HG03095 (cell line): ENCODE measurements at regions not wholly inside any gene's neighbourhood (a gene's known extent, or its start where the extent isn't known, plus 50 kb on each side); places are given as distances from the start of the nearest gene placed in this dataset.
"Not testable (repeated sequence)": the region's sequence is repeated elsewhere in the genome, so short reads cannot be mapped to it uniquely, and the experiment has no call there.

Experiments
- ATAC-seq: cut with Tn5 transposase; IDR thresholded peaks from one replicate; pipeline ENCODE4 v1.9.1; 2021; ENCODE audit warnings: moderate library complexity; ENCODE audit not compliant: unreplicated experiment

- not testable (repeated sequence) for ATAC-seq
Measured at GRCh38 chr11:116667318-116667717, 105.5 kb downstream of the BUD13 start.

- not testable (repeated sequence) for ATAC-seq
Measured at GRCh38 chr11:116666673-116667249, 106.0 kb downstream of the BUD13 start.

DNA sequence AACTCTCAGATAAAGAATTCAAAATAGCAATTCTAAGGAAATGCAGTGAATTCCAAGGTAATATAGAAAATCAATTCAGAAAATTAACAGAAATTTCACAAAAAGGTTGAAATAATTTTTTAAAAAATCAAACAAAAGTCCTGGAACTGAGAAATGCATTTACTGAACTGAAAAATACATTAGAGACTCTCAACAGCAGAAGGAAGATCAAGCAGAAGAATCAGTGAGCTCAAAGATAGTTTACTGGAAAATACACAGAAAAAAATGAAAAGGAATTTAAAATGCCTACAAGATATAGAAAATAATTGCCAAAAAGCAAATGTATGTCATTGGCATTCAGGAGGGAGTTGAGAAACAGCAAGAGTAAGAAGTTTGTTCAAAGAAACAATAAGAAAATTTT lies 107.3 kb downstream of the BUD13 start:
- ATAC-seq, result no peak

DNA sequence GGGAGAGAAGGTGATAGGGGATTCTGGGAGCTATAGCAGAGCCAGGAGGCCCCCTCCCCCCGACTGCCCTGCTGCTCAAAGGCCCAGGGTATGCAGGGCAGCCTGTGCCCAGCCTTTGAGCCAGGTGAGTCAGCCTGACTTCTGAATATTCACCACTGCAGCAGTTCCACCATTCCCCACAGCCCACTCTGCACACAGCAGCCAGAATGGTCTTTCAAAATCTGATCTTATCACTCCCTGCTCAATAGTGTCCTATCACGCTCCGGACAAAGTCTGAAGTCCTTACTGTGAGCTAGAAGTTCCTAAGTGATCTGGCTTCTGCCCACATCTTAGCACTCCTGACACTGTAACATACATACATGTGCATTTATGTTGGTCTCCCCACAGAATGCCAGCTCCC lies 111.7 kb downstream of the BUD13 start:
- ATAC-seq, result no peak

DNA sequence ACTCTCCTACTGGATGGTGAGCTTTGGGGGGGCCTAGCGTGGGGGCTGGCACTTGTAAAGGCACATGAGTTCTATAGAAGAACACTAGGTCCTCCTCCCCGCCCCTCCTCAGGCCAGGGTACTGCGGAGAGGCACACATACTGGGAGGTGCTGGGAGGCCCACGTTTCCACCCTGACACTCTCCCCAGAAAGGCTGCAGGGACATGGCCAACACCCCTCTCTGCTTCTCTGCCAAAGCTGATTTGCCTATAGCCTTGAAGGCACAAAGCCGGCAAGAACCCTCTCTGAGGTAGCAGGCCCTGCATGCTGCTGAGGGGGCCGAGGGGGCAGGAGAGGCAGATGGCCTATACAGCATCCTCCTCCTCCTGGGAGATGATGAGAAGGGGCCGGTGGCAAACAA lies 112.8 kb downstream of the BUD13 start:
- no peak for ATAC-seq

DNA sequence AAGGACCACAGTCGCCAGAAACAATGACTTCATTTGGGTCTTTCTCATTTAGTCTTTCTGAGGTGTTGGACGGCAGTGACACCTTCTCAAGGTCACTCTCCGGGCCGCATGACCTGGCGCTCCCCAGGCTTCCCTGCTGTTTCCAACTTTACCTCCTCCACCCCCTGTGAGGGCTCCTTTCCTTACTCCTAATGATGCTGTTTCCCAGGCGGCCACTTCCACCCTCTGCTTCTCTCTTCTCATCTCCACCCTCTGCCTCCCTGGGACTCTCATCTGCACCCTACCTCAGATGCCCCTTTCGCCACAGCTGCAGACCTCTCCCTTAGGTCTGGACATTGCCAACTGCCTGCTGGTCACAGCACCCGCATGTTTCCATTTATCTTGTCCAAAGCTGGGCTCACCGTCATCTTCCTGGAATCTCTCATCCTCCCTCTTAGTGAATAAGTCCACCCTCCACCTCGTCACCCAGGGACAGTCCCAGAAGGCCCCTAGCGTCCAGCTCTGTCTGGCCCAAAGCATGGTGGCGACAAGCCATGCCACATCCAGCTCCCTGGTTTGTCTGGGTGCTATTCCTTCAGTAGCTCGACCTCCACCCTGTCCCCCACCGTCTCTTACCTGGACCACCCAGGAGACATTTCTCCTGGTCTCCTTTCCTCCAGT lies 113.8 kb downstream of the BUD13 start:
- no peak for ATAC-seq

DNA sequence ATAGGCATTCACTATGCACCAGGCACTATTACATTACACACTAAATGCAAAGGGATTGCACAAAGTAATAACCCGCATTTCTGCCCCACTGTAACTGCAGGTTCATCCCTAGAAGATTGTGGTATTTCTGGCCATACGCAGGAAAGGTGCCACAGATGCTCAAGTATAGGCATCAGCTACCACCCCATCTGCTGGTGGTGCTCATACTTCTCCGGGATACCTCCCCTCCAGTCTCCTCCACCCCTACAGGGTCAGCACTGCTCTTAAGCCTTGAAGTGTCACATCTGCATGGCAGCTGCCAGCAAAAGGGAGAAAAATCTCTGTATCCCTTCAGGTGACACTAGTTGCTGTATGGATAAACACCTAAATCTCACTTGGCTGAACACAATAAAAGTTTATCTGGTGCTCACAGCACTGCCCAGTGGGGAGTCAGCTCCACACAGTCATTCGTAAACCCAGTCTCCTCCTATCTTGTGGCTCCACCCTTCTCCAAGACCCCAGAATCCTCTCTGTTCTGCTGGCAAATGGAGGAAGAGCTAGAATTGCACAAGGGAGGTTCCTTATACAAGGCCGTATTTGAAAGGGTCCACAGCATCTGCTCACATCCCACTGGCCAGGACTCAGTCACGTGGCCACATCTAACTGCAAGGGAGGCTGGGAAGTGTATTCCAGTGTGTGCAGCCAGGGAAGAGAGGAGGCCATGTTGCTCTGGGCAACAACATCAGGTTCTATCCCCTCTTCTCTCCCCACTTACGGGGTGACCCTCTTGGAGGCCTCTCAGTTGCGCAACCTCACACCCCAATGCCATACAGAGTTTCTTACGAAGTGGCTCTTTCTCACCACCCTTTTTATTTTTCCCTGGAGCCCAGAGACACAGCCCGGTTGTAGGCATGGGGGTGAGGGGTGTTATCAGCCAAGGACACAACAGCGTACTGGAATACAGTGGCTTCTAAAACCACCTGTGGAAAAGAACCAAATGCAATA lies 114.7 kb downstream of the BUD13 start:
- ATAC-seq, result no peak

DNA sequence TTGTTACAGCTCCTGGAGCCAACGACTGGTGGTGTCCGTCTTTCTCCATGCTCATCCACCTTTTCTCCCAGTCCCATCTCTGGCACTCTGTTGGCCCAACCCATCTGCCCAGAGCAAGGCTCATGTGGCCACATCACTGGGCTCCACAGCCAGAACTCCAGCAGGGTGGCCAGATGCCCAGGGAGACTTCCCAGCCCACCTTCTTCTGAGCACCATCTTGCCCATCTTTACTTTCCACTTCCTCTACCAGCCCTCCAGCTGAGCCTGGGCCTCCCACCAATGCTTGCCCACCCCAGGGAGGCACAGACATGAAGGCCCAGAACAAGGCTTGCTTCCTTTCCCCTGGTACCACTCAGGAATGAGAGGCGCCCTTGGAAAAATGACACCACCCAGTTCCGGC lies 116.8 kb downstream of the BUD13 start:
- no peak for ATAC-seq

DNA sequence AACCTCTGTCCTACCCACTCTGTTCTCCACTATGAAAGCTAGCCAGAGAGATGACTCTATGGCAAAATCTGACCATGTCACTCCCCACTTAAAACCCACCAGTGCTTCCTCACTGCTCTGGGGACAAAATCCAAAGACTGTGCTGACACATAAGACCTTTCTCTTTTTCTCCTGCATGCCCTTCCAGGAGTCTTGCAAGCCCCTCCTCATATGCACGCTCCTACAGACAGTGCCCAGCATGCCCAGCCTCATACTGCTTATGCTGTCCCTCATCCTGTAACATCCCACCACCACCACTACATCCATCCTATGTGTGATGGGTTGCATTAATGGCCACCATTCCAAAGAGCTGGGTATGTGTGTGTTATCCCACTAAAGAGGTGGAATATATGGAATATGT lies 118.3 kb downstream of the BUD13 start:
- ATAC-seq, result no peak

- ATAC-seq, result no peak
Measured at GRCh38 chr11:116653206-116653605, 119.6 kb downstream of the BUD13 start.

GRCh38 chr11:116651737-116652237 lies 121.0 kb downstream of the BUD13 start:
- no peak for ATAC-seq

DNA sequence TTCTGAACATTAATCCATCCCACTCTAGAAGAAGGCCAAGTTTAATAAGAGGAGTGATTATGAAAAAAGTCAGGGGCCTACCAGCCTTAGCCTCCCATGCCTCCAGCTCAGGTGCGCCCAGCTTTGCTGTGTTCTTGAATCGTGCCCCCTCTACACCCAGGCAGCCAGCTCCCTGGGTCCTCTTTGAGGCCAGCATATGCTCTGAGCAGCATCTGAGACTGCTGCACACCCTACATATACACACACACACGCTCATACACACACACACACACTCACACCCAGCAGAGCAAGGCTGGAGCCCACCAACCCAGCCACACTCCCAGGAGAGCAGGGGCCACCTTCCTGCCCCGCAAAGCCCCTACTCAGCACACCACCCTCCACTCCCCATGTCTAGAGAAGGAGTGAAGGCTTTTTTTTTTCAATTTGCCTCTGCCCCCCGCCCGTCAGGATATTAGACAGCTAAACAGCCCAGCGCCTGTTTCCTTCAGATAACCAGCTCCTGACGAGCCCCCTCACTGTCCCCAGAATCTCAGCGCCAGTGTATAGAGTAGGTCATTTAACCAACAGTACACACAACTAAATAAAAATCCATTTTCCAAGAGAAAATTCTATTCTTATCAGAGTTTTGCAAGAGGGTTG lies 121.6 kb downstream of the BUD13 start:
- ATAC-seq, result no peak

- ATAC-seq, result no peak
Measured at GRCh38 chr11:116650052-116650451, 122.7 kb downstream of the BUD13 start.

DNA sequence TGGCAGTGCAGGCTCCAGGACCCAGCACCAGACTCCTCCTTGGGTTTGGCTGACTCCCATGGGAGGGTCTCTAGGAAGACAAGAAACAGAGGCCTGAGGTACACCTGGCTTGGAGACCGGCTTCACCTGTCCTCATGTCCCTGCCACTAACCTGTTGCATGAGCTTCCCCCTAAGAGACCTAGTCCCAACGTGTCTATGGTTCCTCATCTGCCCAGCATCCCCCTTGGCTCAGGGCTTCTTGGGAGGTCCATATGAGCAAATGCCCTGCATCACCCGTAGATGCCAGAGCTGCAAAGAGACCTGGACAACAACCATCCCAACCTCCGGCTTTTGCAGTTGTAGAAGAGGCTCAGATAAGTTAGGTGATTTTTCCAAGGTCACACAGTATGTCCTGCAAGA lies 123.5 kb downstream of the BUD13 start:
- no peak for ATAC-seq

GRCh38 chr11:116648247-116649174 lies 124.3 kb downstream of the BUD13 start:
- ATAC-seq, result no peak

- ATAC-seq, result no peak
Measured at GRCh38 chr11:116647305-116648080, 125.3 kb downstream of the BUD13 start.

DNA sequence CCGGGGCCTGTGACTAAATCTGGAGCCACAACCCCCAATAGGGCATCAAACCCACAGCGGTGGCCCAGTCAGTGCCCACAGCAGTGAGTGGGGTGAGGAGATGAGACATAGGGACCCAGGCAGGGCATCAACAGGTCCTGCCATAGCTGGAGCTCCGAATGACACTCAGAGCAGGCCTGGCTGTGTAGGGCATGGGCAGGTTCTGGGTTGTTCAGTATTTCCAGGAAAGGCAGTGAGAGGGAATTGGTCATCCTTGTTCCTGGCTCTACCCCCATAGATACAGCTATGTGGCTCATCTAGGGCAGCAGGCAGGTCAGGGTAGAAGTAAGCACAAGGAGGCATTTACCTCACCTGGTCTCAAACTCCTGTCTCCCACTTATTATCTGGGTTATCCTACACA lies 126.6 kb downstream of the BUD13 start:
- ATAC-seq, result no peak

DNA sequence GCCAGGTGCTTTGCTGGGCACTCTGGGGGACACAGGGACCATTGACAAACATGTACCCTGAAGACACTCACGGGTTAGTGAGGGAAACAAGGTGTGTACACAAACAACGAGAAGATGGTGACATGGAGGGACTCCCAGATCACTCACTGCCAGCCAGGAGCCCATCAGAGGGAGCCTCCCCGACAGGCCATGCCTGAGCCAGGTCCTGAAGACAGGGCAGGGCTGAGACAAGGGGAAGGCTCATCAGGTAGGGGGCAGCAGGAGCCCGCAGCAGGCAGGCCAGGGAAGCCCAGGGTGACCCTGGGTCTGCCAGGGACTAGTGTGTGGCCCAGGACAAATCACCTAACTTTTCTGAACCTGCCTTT lies 127.9 kb downstream of the BUD13 start:
- no peak for ATAC-seq

DNA sequence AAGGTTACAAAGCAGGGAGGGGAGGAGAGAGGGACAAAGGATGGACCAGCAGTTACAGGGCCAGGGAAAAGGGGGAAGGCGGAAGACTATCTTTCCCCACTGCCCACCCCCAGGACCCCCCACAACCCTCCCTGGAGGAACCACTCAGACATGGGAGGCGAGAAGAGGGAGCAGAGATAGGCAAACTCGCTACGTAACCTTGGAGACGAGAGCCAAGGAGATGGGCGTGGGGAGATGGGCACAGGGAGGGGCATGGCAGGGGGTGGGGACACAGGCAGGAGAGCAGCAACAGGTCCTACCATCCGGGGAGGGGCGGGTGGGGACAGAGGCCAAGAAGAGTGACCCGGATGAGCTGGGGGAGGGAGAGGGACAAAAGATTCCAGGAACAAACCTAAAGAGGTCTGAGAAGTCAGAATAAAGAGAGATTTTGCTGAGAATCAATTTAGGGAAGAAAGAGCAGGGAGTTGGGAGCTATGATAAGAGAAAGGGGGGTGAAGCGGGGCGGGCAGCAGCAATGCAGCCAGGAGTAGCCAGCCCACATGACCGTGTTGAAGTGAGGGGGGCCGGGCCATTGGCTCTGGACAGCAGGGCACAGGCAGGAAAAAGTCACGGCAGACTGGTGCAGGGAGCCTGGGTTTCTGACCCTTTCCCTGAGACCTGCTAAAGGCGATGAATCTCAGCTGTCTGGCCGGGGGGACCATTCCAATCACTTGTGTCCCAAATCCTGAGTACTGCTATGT lies 128.4 kb downstream of the BUD13 start:
- no peak for ATAC-seq
